Tibial artery (tissue), 4 donors: ENCODE measurements at regions not wholly inside any gene's neighbourhood (a gene's known extent, or its start where the extent isn't known, plus 50 kb on each side); places are given as distances from the start of the nearest gene placed in this dataset.

Experiments
- DNase-seq, 2 donors: peaks; one replicate each; pipeline ENCODE4 v3.0.0-alpha.2; 2019
- H3K27ac ChIP-seq, 2 donors: fragments of 200-600 bp; sonication (generic) in 1 of 2; 1 replicate in 1 of 2; 2 replicates in 1 of 2; pipeline ENCODE4 v1.5.1; 2018 to 2019; ENCODE audit warnings: mild to moderate bottlenecking in 1 of 2
- H3K27me3 ChIP-seq, 2 donors: fragments of 200-600 bp; sonication (generic) in 1 of 2; one replicate each; pipeline versions ENCODE4 v1.5.1 to v1.6.0; 2016 to 2019
- H3K36me3 ChIP-seq, 3 donors: fragments of 200-600 bp; sonication (generic) in 2 of 3; one replicate each; pipeline ENCODE4 v1.5.1; 2016 to 2019; ENCODE audit warnings: mild to moderate bottlenecking in 2 of 3
- H3K4me1 ChIP-seq, 4 donors: fragments of 200-600 bp; sonication (generic) in 2 of 4; 1 replicate in 3 of 4; 2 replicates in 1 of 4; pipeline ENCODE4 v1.5.1; 2016 to 2019
- H3K4me3 ChIP-seq, 2 donors: fragments of 200-600 bp; sonication (generic) in 1 of 2; 1 replicate in 1 of 2; 2 replicates in 1 of 2; pipeline ENCODE4 v1.5.1; 2018 to 2019; ENCODE audit warnings: mild to moderate bottlenecking in 2 of 2
- H3K9me3 ChIP-seq, 3 donors: fragments of 200-600 bp; sonication (generic) in 1 of 3; one replicate each; pipeline ENCODE4 v1.5.1; 2016 to 2019
- CTCF ChIP-seq, 2 experiments: fragments of 200-600 bp in 1 of 2; fragments of 450-650 bp in 1 of 2; IDR thresholded peaks; one replicate each; pipeline ENCODE4 v1.5.1; 2017 to 2019; ENCODE audit warnings: antibody characterized with exemption in 2 of 2, mild to moderate bottlenecking in 1 of 2, moderate library complexity in 1 of 2
- intact Hi-C: fragments of 100-400 bp; cut with DNase I; formaldehyde crosslinking; loops from one replicate; pipeline ENCODE4 v1.15.0; 2023; ENCODE audit warnings: low total_unique reads

- Histone ChIP-seq H3K4me3 (no peak overlapping the region), H3K4me1 (no peaks in the 10 kb centered on the region), H3K36me3 (no peaks in the 10 kb centered on the region), H3K27ac (no peak overlapping the region), H3K27me3 (no peaks in the 10 kb centered on the region), H3K9me3 (no peaks in the 10 kb centered on the region)
- intact Hi-C loops = no loop called here
- DNase-seq = no peak
- no peak for TF ChIP-seq CTCF (IDR thresholded peaks at IDR 0.05)
Measured at GRCh38 chr18:38116716-38117115, 551.1 kb upstream of the CELF4 start.

- intact Hi-C loops = no loop called here
- no peaks in the 10 kb centered on the region for H3K4me1 ChIP-seq
- H3K9me3 ChIP-seq = no peaks in the 10 kb centered on the region
- no peaks in the 10 kb centered on the region for H3K27me3 ChIP-seq
- TF ChIP-seq CTCF (IDR thresholded peaks at IDR 0.05) = no peak
- DNase-seq = no peak
- no peak overlapping the region for H3K4me3 ChIP-seq
- no peak overlapping the region for H3K27ac ChIP-seq
- H3K36me3 ChIP-seq = no peaks in the 10 kb centered on the region
Measured at GRCh38 chr18:38115201-38115600, 549.6 kb upstream of the CELF4 start.

GRCh38 chr18:38087538-38087937 is 521.9 kb upstream of the CELF4 start:
- H3K9me3 ChIP-seq = no peaks in the 10 kb centered on the region
- H3K4me1 ChIP-seq = no peaks in the 10 kb centered on the region
- DNase-seq = no peak
- no peaks in the 10 kb centered on the region for H3K27me3 ChIP-seq
- no peaks in the 10 kb centered on the region for H3K36me3 ChIP-seq
- no peak overlapping the region for H3K27ac ChIP-seq
- no peak for TF ChIP-seq CTCF (IDR thresholded peaks at IDR 0.05)
- H3K4me3 ChIP-seq = no peak overlapping the region
- intact Hi-C loops = no loop called here

GRCh38 chr18:38081516-38081915 is 515.9 kb upstream of the CELF4 start:
- TF ChIP-seq CTCF (IDR thresholded peaks at IDR 0.05) = no peak
- H3K27me3 ChIP-seq = no peaks in the 10 kb centered on the region
- no peaks in the 10 kb centered on the region for H3K36me3 ChIP-seq
- intact Hi-C loops = no loop called here
- no peaks in the 10 kb centered on the region for H3K4me1 ChIP-seq
- no peak overlapping the region for H3K27ac ChIP-seq
- no peak for DNase-seq
- no peak overlapping the region for H3K4me3 ChIP-seq
- no peaks in the 10 kb centered on the region for H3K9me3 ChIP-seq

- no peaks in the 10 kb centered on the region for H3K9me3 ChIP-seq
- no peak overlapping the region for H3K27ac ChIP-seq
- no peaks in the 10 kb centered on the region for H3K4me1 ChIP-seq
- intact Hi-C loops = no loop called here
- no peak for TF ChIP-seq CTCF (IDR thresholded peaks at IDR 0.05)
- DNase-seq = no peak
- H3K27me3 ChIP-seq = no peaks in the 10 kb centered on the region
- no peaks in the 10 kb centered on the region for H3K36me3 ChIP-seq
- H3K4me3 ChIP-seq = no peak overlapping the region
Measured at GRCh38 chr18:38077229-38077628, 511.6 kb upstream of the CELF4 start.

- no peak overlapping the region for H3K4me3 ChIP-seq
- H3K36me3 ChIP-seq = no peaks in the 10 kb centered on the region
- H3K27ac ChIP-seq = no peak overlapping the region
- H3K4me1 ChIP-seq = no peaks in the 10 kb centered on the region
- no peaks in the 10 kb centered on the region for H3K27me3 ChIP-seq
- no peaks in the 10 kb centered on the region for H3K9me3 ChIP-seq
- DNase-seq = no peak
- intact Hi-C loops = no loop called here
- no peak for TF ChIP-seq CTCF (IDR thresholded peaks at IDR 0.05)
Measured at GRCh38 chr18:38076346-38077070, 510.9 kb upstream of the CELF4 start.
